Smooth muscle cell (in vitro differentiated cells): ENCODE measurements at regions not wholly inside any gene's neighbourhood (a gene's known extent, or its start where the extent isn't known, plus 50 kb on each side); places are given as distances from the start of the nearest gene placed in this dataset.

Experiments used
- DNase-seq: peaks from one replicate; lab custom pipeline; 2025; ENCODE audit not compliant: unreplicated experiment; lab: John Stamatoyannopoulos, UW
- H2AFZ ChIP-seq: fragments of 200-600 bp; sonication (generic); 2 replicates; pipeline ENCODE4 v1.6.0; 2016; ENCODE audit warnings: antibody characterized with exemption, low read depth, mild to moderate bottlenecking
- H3F3A ChIP-seq: fragments of 200-600 bp; sonication (generic); 2 replicates; pipeline ENCODE4 v1.6.0; 2017; ENCODE audit warnings: antibody characterized with exemption, low read depth
- H3K27ac ChIP-seq: fragments of 200-600 bp; sonication (generic); 2 replicates; pipeline ENCODE4 v1.5.1; 2016; ENCODE audit warnings: low read depth, mild to moderate bottlenecking
- H3K27me3 ChIP-seq: fragments of 200-600 bp; sonication (generic); 2 replicates; pipeline ENCODE4 v1.6.1; 2016; ENCODE audit warnings: low read depth, mild to moderate bottlenecking
- H3K36me3 ChIP-seq: fragments of 200-600 bp; sonication (generic); 2 replicates; pipeline ENCODE4 v1.5.1; 2016; ENCODE audit warnings: low read depth
- H3K4me1 ChIP-seq: fragments of 200-600 bp; sonication (generic); 2 replicates; pipeline ENCODE4 v1.5.1; 2016; ENCODE audit warnings: low read depth
- H3K4me2 ChIP-seq: fragments of 200-600 bp; sonication (generic); 2 replicates; pipeline ENCODE4 v1.6.0; 2016; ENCODE audit warnings: mild to moderate bottlenecking
- H3K4me3 ChIP-seq: fragments of 200-600 bp; sonication (generic); 2 replicates; pipeline ENCODE4 v1.5.1; 2016; ENCODE audit warnings: mild to moderate bottlenecking
- H3K79me2 ChIP-seq: fragments of 200-600 bp; sonication (generic); 2 replicates; pipeline ENCODE4 v1.6.0; 2016; ENCODE audit warnings: low read depth, mild to moderate bottlenecking
- H3K9ac ChIP-seq: fragments of 200-600 bp; sonication (generic); 2 replicates; pipeline ENCODE4 v1.6.0; 2016; ENCODE audit warnings: low read depth
- H3K9me3 ChIP-seq: fragments of 200-600 bp; sonication (generic); replicated peaks from 2 replicates; pipeline ENCODE4 v1.5.1; 2016; ENCODE audit warnings: low read depth
- H4K20me1 ChIP-seq: fragments of 200-600 bp; sonication (generic); 2 replicates; pipeline ENCODE4 v1.6.0; 2016; ENCODE audit warnings: low read depth
- CTCF ChIP-seq: fragments of 200-600 bp; sonication (generic); IDR thresholded peaks from 2 replicates; pipeline ENCODE4 v1.5.1; 2017; ENCODE audit warnings: borderline replicate concordance, mild to moderate bottlenecking, antibody characterized with exemption; ENCODE audit not compliant: insufficient read depth, poor library complexity, severe bottlenecking
- WGBS: methylation state at CpG from one replicate; pipeline ENCODE4 v1.1.7; 2016; ENCODE audit warnings: low lambda C conversion rate; 5-methylcytosine and 5-hydroxymethylcytosine counted together

- Histone ChIP-seq H4K20me1 (no peaks in the 10 kb centered on the region), H3K9ac (no peak overlapping the region), H3K9me3 (no peaks in the 10 kb centered on the region), H3K4me1 (no peaks in the 10 kb centered on the region), H3K27ac (no peak overlapping the region), H2AFZ (no peak overlapping the region), H3F3A (no peaks in the 10 kb centered on the region), H3K4me2 (no peak overlapping the region), H3K36me3 (no peaks in the 10 kb centered on the region), H3K27me3 (no peaks in the 10 kb centered on the region), H3K4me3 (no peak overlapping the region), H3K79me2 (no peaks in the 10 kb centered on the region)
- no peak for TF ChIP-seq CTCF
- 96% methylated on average over 2 of the region's 2 CpGs for WGBS
- no peak for DNase-seq
These were observed 548.0 kb upstream of the LUZP2 start for GRCh38 chr11:23948851-23949250.

GRCh38 chr11:23953951-23954710 is 542.7 kb upstream of the LUZP2 start:
- DNase-seq: no peak
- Histone ChIP-seq H3K4me3 (no peak overlapping the region), H3K4me1 (no peaks in the 10 kb centered on the region), H3K27ac (no peak overlapping the region), H3K4me2 (no peak overlapping the region), H3K9me3 (no peaks in the 10 kb centered on the region), H3K79me2 (no peaks in the 10 kb centered on the region), H3F3A (no peaks in the 10 kb centered on the region), H4K20me1 (no peaks in the 10 kb centered on the region), H3K36me3 (no peaks in the 10 kb centered on the region), H2AFZ (no peak overlapping the region), H3K27me3 (no peaks in the 10 kb centered on the region), H3K9ac (no peak overlapping the region)
- TF ChIP-seq CTCF: no peak
- WGBS: 87% methylated on average over 2 of the region's 2 CpGs

- no peak for DNase-seq
These were observed 542.1 kb upstream of the LUZP2 start for GRCh38 chr11:23954730-23955129.

More at GRCh38 chr11:23954730-23955129, 542.1 kb upstream of the LUZP2 start:
- no peaks in the 10 kb centered on the region for H3K79me2 ChIP-seq
- H3K27me3 ChIP-seq: no peaks in the 10 kb centered on the region
- H3K36me3 ChIP-seq: no peaks in the 10 kb centered on the region
- H3K9ac ChIP-seq: no peak overlapping the region
- 95% methylated on average over 3 of the region's 3 CpGs for WGBS
- H3K4me3 ChIP-seq: no peak overlapping the region
- H3K9me3 ChIP-seq: no peaks in the 10 kb centered on the region
- TF ChIP-seq CTCF: no peak
- H4K20me1 ChIP-seq: no peaks in the 10 kb centered on the region
- no peaks in the 10 kb centered on the region for H3K4me1 ChIP-seq
- no peaks in the 10 kb centered on the region for H3F3A ChIP-seq
- no peak overlapping the region for H3K27ac ChIP-seq
- no peak overlapping the region for H3K4me2 ChIP-seq
- no peak overlapping the region for H2AFZ ChIP-seq
